Transverse colon (tissue), 4 donors: ENCODE measurements at regions not wholly inside any gene's neighbourhood (a gene's known extent, or its start where the extent isn't known, plus 50 kb on each side); places are given as distances from the start of the nearest gene placed in this dataset.

Experiments
- EP300 ChIP-seq: sonication (generic); formaldehyde crosslinking; IDR thresholded peaks from one replicate; pipeline ENCODE4 v1.6.1; 2017; ENCODE audit warnings: antibody characterized with exemption, low read depth
- POLR2AphosphoS5 ChIP-seq, 3 donors: sonication (generic); formaldehyde crosslinking; IDR thresholded peaks; one replicate each; pipeline ENCODE4 v1.6.1; 2016; ENCODE audit warnings: antibody characterized with exemption in 3 of 3
- TF ChIP-seq, protein P1 (sequence below), 5 experiments: fragments of 200-600 bp in 3 of 5; fragments of 450-650 bp in 2 of 5; sonication (generic) in 3 of 5; IDR thresholded peaks; 1 replicate in 2 of 5; 2 replicates in 3 of 5; pipeline ENCODE4 v1.5.1; 2016 to 2017; ENCODE audit warnings: antibody characterized with exemption in 5 of 5, inconsistent platforms in 3 of 5, mild to moderate bottlenecking in 2 of 5, moderate library complexity in 1 of 5

DNA sequence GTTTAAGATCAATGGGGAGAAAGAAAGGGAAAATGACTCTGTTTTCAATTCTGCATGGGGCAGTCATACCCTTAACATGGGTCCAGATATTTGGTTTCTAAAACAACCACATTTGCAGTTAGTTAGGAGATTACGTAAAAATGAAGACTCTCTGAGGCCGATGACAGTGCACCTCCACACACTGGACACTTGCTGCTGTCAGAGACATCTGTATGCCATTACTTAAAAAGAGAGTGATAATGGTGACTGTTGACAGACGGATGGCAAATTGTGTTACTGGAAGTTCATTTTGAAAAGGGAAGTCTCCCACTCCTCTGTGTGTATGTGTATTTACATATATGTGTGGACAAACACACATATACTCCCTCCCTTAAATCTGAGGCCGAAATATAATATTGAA is 304.5 kb upstream of the SEMA6D start:
- TF ChIP-seq POLR2AphosphoS5 (IDR thresholded peaks at IDR 0.05) (no peak), EP300 (no peak)
- TF ChIP-seq, protein P1, sequence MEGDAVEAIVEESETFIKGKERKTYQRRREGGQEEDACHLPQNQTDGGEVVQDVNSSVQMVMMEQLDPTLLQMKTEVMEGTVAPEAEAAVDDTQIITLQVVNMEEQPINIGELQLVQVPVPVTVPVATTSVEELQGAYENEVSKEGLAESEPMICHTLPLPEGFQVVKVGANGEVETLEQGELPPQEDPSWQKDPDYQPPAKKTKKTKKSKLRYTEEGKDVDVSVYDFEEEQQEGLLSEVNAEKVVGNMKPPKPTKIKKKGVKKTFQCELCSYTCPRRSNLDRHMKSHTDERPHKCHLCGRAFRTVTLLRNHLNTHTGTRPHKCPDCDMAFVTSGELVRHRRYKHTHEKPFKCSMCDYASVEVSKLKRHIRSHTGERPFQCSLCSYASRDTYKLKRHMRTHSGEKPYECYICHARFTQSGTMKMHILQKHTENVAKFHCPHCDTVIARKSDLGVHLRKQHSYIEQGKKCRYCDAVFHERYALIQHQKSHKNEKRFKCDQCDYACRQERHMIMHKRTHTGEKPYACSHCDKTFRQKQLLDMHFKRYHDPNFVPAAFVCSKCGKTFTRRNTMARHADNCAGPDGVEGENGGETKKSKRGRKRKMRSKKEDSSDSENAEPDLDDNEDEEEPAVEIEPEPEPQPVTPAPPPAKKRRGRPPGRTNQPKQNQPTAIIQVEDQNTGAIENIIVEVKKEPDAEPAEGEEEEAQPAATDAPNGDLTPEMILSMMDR (IDR thresholded peaks at IDR 0.05) = no peak
